ENCODE measurements at regions not wholly inside any gene's neighbourhood (a gene's known extent, or its start where the extent isn't known, plus 50 kb on each side); places are given as distances from the start of the nearest gene placed in this dataset.

GRCh38 chrX:138923805-138924204 lies 212.3 kb upstream of the FGF13 start:
- TF ChIP-seq CTCF (IDR thresholded peaks at IDR 0.05): no peak
- DNase-seq: no peak
- H3K27ac Mint-ChIP-seq: no peak overlapping the region
- H3K36me3 Mint-ChIP-seq (ENCODE audit: low read depth): no peaks in the 10 kb centered on the region
- H3K27me3 Mint-ChIP-seq (ENCODE audit: low read depth, poor library complexity): no peaks in the 10 kb centered on the region
- H3K4me3 Mint-ChIP-seq: no peak overlapping the region
- peaks cover 9% of the 10 kb centered on the region for H3K9me3 Mint-ChIP-seq
- no peaks in the 10 kb centered on the region for H3K4me1 Mint-ChIP-seq

DNA sequence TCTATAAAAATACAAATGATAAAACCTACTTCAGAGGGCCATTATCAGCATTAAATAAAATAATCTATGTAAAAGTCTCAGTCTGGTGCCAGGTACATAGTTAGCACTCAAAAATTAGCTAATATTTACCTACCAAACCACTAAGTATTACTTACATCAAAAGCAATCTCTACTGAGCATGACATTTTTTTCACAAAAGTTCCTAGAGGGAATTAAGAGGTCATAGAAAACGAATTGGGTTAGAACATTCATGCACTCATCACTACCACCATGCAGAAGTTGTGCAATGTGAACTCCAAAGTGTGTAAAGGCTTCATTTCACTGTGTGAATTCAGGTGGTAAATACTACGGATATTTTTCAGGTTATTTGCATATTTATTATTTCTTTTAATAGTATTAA lies 209.5 kb upstream of the FGF13 start:
- Mint-ChIP-seq H3K9me3 (peaks cover 4% of the 10 kb centered on the region), H3K36me3 (ENCODE audit: low read depth) (no peaks in the 10 kb centered on the region), H3K27me3 (ENCODE audit: low read depth, poor library complexity) (no peaks in the 10 kb centered on the region), H3K4me1 (no peaks in the 10 kb centered on the region), H3K4me3 (no peak overlapping the region), H3K27ac (no peak overlapping the region)
- DNase-seq: no peak
- no peak for TF ChIP-seq CTCF (IDR thresholded peaks at IDR 0.05)

DNA sequence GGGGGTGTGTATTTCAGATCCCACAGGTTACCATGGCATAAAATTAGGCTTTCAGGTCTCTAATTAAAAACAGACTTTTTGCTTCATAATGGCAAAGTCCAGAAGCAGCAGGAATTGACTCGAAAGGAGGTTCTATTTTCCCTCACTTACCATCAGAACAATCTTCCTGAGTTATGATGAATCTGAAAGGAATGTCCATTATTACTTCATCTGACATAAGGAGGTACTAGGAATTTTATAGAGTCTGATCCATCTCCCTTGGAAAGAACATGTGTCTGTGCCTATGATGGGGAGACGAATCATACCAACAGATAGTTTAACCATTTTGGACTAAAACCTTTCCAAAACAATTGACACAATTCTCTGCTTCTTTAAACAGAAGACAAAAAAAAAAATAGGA lies 206.3 kb upstream of the FGF13 start:
- H3K27me3 Mint-ChIP-seq (ENCODE audit: low read depth, poor library complexity): no peaks in the 10 kb centered on the region

GRCh38 chrX:138914767-138915166 lies 203.2 kb upstream of the FGF13 start:
- Mint-ChIP-seq H3K36me3 (ENCODE audit: low read depth) (no peaks in the 10 kb centered on the region), H3K4me1 (no peaks in the 10 kb centered on the region), H3K27me3 (ENCODE audit: low read depth, poor library complexity) (no peaks in the 10 kb centered on the region), H3K9me3 (peaks cover 18% of the 10 kb centered on the region), H3K27ac (no peak overlapping the region), H3K4me3 (no peak overlapping the region)
- no peak for TF ChIP-seq CTCF (IDR thresholded peaks at IDR 0.05)
- no peak for DNase-seq

More for the DNA sequence above, 206.3 kb upstream of the FGF13 start:
- H3K4me3 Mint-ChIP-seq: no peak overlapping the region
- H3K36me3 Mint-ChIP-seq (ENCODE audit: low read depth): no peaks in the 10 kb centered on the region
- H3K27ac Mint-ChIP-seq: no peak overlapping the region
- TF ChIP-seq CTCF (IDR thresholded peaks at IDR 0.05): no peak
- H3K4me1 Mint-ChIP-seq: no peaks in the 10 kb centered on the region
- no peak for DNase-seq
- H3K9me3 Mint-ChIP-seq: peaks cover 13% of the 10 kb centered on the region

DNA sequence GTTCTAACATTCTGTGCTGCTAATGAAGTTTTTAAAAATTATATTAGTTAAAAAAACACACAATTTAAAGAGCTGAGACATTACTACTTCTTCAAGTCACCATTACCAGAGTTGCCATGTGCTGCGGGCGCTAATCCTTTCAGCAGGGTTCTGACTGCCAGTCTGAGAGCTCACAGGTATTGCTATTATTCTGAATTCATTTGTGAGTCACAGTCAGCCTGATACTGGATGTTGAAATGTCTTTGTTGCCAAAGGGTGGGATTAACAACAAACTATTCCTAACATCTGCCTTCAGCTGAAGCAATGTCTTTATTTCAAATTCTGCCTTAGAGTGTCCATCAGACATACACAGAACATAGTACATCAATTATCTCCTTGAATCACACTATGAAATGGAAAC lies 197.1 kb upstream of the FGF13 start:
- H3K4me1 Mint-ChIP-seq: no peaks in the 10 kb centered on the region
- peaks cover 26% of the 10 kb centered on the region for H3K9me3 Mint-ChIP-seq
- DNase-seq: no peak
- no peak overlapping the region for H3K27ac Mint-ChIP-seq
- no peaks in the 10 kb centered on the region for H3K36me3 Mint-ChIP-seq (ENCODE audit: low read depth)
- H3K4me3 Mint-ChIP-seq: no peak overlapping the region
- no peak for TF ChIP-seq CTCF (IDR thresholded peaks at IDR 0.05)
- H3K27me3 Mint-ChIP-seq (ENCODE audit: low read depth, poor library complexity): no peaks in the 10 kb centered on the region

GRCh38 chrX:138897621-138898492 lies 186.3 kb upstream of the FGF13 start:
- no peak for DNase-seq
- H3K36me3 Mint-ChIP-seq (ENCODE audit: low read depth): no peaks in the 10 kb centered on the region
- H3K4me1 Mint-ChIP-seq: no peaks in the 10 kb centered on the region
- no peak for TF ChIP-seq CTCF (IDR thresholded peaks at IDR 0.05)
- H3K4me3 Mint-ChIP-seq: no peak overlapping the region
- peaks cover 8% of the 10 kb centered on the region for H3K9me3 Mint-ChIP-seq
- peaks cover 7% of the 10 kb centered on the region for H3K27me3 Mint-ChIP-seq (ENCODE audit: low read depth, poor library complexity)
- no peak overlapping the region for H3K27ac Mint-ChIP-seq
